SK-N-SH treated with all-trans-retinoic acid at 6 μM for 48 hours (cell line): ENCODE measurements at regions not wholly inside any gene's neighbourhood (a gene's known extent, or its start where the extent isn't known, plus 50 kb on each side); places are given as distances from the start of the nearest gene placed in this dataset.

ENCODE experiments used
- ATAC-seq: fragments of 200-7000 bp; cut with Tn5 transposase; 3 replicates; pipeline ENCODE4 v1.9.1; 2020; ENCODE audit warnings: mild to moderate bottlenecking, moderate library complexity
- ARNTL ChIP-seq: fragments of 450-650 bp; formaldehyde crosslinking; IDR thresholded peaks from 2 replicates; pipeline ENCODE4 v1.5.0; 2020; ENCODE audit warnings: low read depth, mild to moderate bottlenecking, moderate library complexity, borderline replicate concordance
- BACH2 ChIP-seq: fragments of 250-450 bp; sonication (Bioruptor Pico); IDR thresholded peaks from 2 replicates; pipeline ENCODE4 v1.9.0; 2021; ENCODE audit warnings: mild to moderate bottlenecking, borderline replicate concordance
- CREB5 ChIP-seq: fragments of 250-450 bp; sonication (Bioruptor Pico); IDR thresholded peaks from 2 replicates; pipeline ENCODE4 v1.5.1; 2020; ENCODE audit warnings: low read depth, mild to moderate bottlenecking, moderate library complexity
- CSDC2 ChIP-seq: fragments of 250-450 bp; sonication (Bioruptor Pico); IDR thresholded peaks from 2 replicates; pipeline ENCODE4 v1.5.0; 2020; ENCODE audit warnings: mild to moderate bottlenecking, moderate library complexity
- CSRNP3 ChIP-seq: fragments of 250-450 bp; sonication (Bioruptor Pico); IDR thresholded peaks from 2 replicates; pipeline ENCODE4 v1.5.1; 2021; ENCODE audit warnings: mild to moderate bottlenecking, moderate library complexity
- GLIS3 ChIP-seq: fragments of 250-450 bp; sonication (Bioruptor Pico); IDR thresholded peaks from 2 replicates; pipeline ENCODE4 v1.5.0; 2020; ENCODE audit warnings: mild to moderate bottlenecking, moderate library complexity
- OSR1 ChIP-seq: fragments of 250-450 bp; sonication (Bioruptor Pico); IDR thresholded peaks from 2 replicates; pipeline ENCODE4 v1.8.0; 2022; ENCODE audit warnings: moderate library complexity, mild to moderate bottlenecking, inconsistent platforms
- PATZ1 ChIP-seq: fragments of 250-450 bp; sonication (Bioruptor Pico); IDR thresholded peaks from 2 replicates; pipeline ENCODE4 v1.8.0; 2020; ENCODE audit warnings: mild to moderate bottlenecking, moderate library complexity, borderline replicate concordance
- POU6F1 ChIP-seq: fragments of 250-450 bp; sonication (Bioruptor Pico); IDR thresholded peaks from 2 replicates; pipeline ENCODE4 v1.8.0; 2021; ENCODE audit warnings: low read depth, mild to moderate bottlenecking, moderate library complexity, borderline replicate concordance
- PPARA ChIP-seq: fragments of 250-450 bp; sonication (Bioruptor Pico); IDR thresholded peaks from 2 replicates; pipeline ENCODE4 v1.5.0; 2020; ENCODE audit warnings: mild to moderate bottlenecking, borderline replicate concordance
- RARB ChIP-seq: fragments of 250-450 bp; sonication (Bioruptor Pico); IDR thresholded peaks from 2 replicates; pipeline ENCODE4 v1.8.0; 2021; ENCODE audit warnings: mild to moderate bottlenecking, moderate library complexity
- SNAI2 ChIP-seq: fragments of 250-450 bp; sonication (Bioruptor Pico); IDR thresholded peaks from 2 replicates; pipeline ENCODE4 v1.5.0; 2020; ENCODE audit warnings: mild to moderate bottlenecking, moderate library complexity
- TCF4 ChIP-seq: fragments of 250-450 bp; sonication (Bioruptor Pico); IDR thresholded peaks from 2 replicates; pipeline ENCODE4 v1.8.0; 2021; ENCODE audit warnings: mild to moderate bottlenecking, moderate library complexity, borderline replicate concordance
- TOX ChIP-seq: fragments of 250-450 bp; sonication (Bioruptor Pico); IDR thresholded peaks from 2 replicates; pipeline ENCODE4 v1.8.0; 2021; ENCODE audit warnings: mild to moderate bottlenecking, moderate library complexity, borderline replicate concordance
- TSHZ2 ChIP-seq: fragments of 250-450 bp; sonication (Bioruptor Pico); IDR thresholded peaks from 2 replicates; pipeline ENCODE4 v1.5.0; 2020; ENCODE audit warnings: mild to moderate bottlenecking, moderate library complexity
- ZC3H10 ChIP-seq: fragments of 250-450 bp; sonication (Bioruptor Pico); IDR thresholded peaks from 2 replicates; pipeline ENCODE4 v1.5.1; 2021; ENCODE audit warnings: mild to moderate bottlenecking, moderate library complexity
- ZFP3 ChIP-seq: fragments of 250-450 bp; sonication (Bioruptor Pico); IDR thresholded peaks from 2 replicates; pipeline ENCODE4 v1.5.0; 2020; ENCODE audit warnings: mild to moderate bottlenecking, moderate library complexity
- ZFP30 ChIP-seq: fragments of 450-650 bp; formaldehyde crosslinking; IDR thresholded peaks from 2 replicates; pipeline ENCODE4 v1.5.0; 2022; ENCODE audit warnings: mild to moderate bottlenecking, moderate library complexity
- ZNF565 ChIP-seq: fragments of 450-650 bp; formaldehyde crosslinking; conservative IDR thresholded peaks from 2 replicates; pipeline ENCODE4 v1.5.0; 2020; ENCODE audit warnings: low read depth, mild to moderate bottlenecking, moderate library complexity
- ZNF70 ChIP-seq: fragments of 450-650 bp; formaldehyde crosslinking; IDR thresholded peaks from 2 replicates; pipeline ENCODE4 v1.5.0; 2020; ENCODE audit warnings: mild to moderate bottlenecking, moderate library complexity
- ZNF8 ChIP-seq: fragments of 450-650 bp; formaldehyde crosslinking; IDR thresholded peaks from 2 replicates; pipeline ENCODE4 v1.5.0; 2020; ENCODE audit warnings: mild to moderate bottlenecking, moderate library complexity

GRCh38 chr18:5630900-5631413 is 87.2 kb upstream of the EPB41L3 start:
- ATAC-seq, result no peak
- TF ChIP-seq ZFP30, result no peak
- TF ChIP-seq TOX (CRISPR knock-in tag), result no peak
- TF ChIP-seq GLIS3 (CRISPR knock-in tag), result no peak
- TF ChIP-seq BACH2 (CRISPR knock-in tag), result no peak
- no peak for TF ChIP-seq OSR1 (CRISPR knock-in tag)
- TF ChIP-seq ZNF70, result no peak
- no peak for TF ChIP-seq TSHZ2
- TF ChIP-seq ARNTL (CRISPR knock-in tag), result no peak
- no peak for TF ChIP-seq ZNF565 (CRISPR knock-in tag)
- TF ChIP-seq CSRNP3, result no peak
- TF ChIP-seq CSDC2 (CRISPR knock-in tag), result no peak
- TF ChIP-seq TCF4 (CRISPR knock-in tag), result no peak
- no peak for TF ChIP-seq ZC3H10 (CRISPR knock-in tag)
- no peak for TF ChIP-seq POU6F1 (CRISPR knock-in tag)
- no peak for TF ChIP-seq PPARA (CRISPR knock-in tag)
- no peak for TF ChIP-seq ZNF8 (CRISPR knock-in tag)
- no peak for TF ChIP-seq RARB (CRISPR knock-in tag)
- TF ChIP-seq PATZ1, result no peak
- no peak for TF ChIP-seq SNAI2 (CRISPR knock-in tag)
- no peak for TF ChIP-seq CREB5 (CRISPR knock-in tag)

- peak; percentile 93 for ATAC-seq
- TF ChIP-seq ARNTL (CRISPR knock-in tag) (no peak), TCF4 (CRISPR knock-in tag) (no peak), ZFP3 (CRISPR knock-in tag) (no peak), PPARA (CRISPR knock-in tag) (no peak), CSDC2 (CRISPR knock-in tag) (no peak), ZNF70 (no peak), TOX (CRISPR knock-in tag) (no peak), CREB5 (CRISPR knock-in tag) (no peak)
- TF ChIP-seq, all 23 proteins: peak for 0
Observed at GRCh38 chr18:5630057-5630899, 86.5 kb upstream of the EPB41L3 start.
